ENCODE measurements at regions not wholly inside any gene's neighbourhood (a gene's known extent, or its start where the extent isn't known, plus 50 kb on each side); places are given as distances from the start of the nearest gene placed in this dataset.

DNA sequence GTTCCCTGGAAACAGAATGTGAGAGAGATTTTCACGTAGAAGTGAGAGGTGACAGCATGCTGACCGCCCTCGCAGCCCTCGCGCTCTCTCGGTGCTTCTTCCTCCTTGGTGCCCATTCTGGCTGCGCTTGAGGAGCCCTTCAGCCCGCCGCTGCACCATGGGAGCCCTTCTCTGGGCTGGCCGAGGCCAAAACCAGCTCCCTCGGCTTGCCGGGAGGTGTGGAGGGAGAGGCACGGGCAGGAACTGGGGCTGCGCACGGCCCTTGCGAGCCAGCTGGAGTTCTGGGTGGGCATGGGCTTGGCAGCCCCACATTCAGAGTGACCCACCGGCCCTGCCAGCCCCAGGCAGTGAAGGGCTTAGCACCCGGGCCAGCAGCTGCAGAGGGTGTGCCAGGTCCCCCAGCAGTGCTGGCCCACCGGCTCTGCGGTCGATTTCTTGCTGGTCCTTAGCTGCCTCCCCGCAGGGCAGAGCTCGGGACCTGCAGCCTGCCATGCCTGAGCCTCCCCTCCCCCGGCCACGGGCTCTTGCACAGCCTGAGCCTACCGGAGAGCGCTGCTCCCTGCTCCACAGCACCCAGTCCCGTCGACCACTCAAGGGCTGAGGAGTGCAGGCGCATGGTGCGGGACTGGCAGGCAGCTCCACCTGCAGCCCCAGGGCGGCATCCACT is 888.7 kb upstream of the ZWINT start:
- BruUV-seq (replicated peaks), result no TSS peak
- 55% methylated on average over 31 of the region's 32 CpGs for WGBS (ENCODE audit: insufficient coverage, insufficient replicate concordance, low lambda C conversion rate, missing lambda C conversion rate)
- no peak for DNase-seq (ENCODE audit: low read depth, low spot score)
- SMC1A ChIA-PET (ENCODE audit: uncharacterized antibody, unreplicated experiment), result no interaction called here
- no peaks in the 10 kb centered on the region for H3K4me1 ChIP-seq (ENCODE audit: control insufficient read depth, insufficient read depth, low read length)
- no peak overlapping the region for H3K9ac ChIP-seq (ENCODE audit: control insufficient read depth, insufficient read depth, low read length)
- H3K27me3 ChIP-seq (replicated peaks in 1 of 2; ENCODE audit: control insufficient read depth in 2 of 2, insufficient read depth in 2 of 2, low read length in 1 of 2), result no peaks in the 10 kb centered on the region
- no peak overlapping the region for H3K4me2 ChIP-seq (ENCODE audit: control insufficient read depth, insufficient read depth)
- in situ Hi-C loops (cut with MboI) (no loop called here), intact Hi-C loops (cut with micrococcal nuclease; ENCODE audit: unreplicated experiment) (no loop called here)
- no peaks in the 10 kb centered on the region for H4K20me1 ChIP-seq (ENCODE audit: control insufficient read depth, insufficient read depth)
- no peaks in the 10 kb centered on the region for H3K36me3 ChIP-seq (ENCODE audit: control insufficient read depth in 2 of 2, insufficient read depth in 2 of 2, low read length in 1 of 2)
- H3K27ac ChIP-seq (ENCODE audit: control insufficient read depth, insufficient read depth), result no peak overlapping the region
- no peak overlapping the region for H3K4me3 ChIP-seq
- no peaks in the 10 kb centered on the region for H3K79me2 ChIP-seq (ENCODE audit: control insufficient read depth, insufficient read depth, low read length)
- H3K9me3 ChIP-seq (replicated peaks; ENCODE audit: control insufficient read depth, insufficient read depth, low read length), result no peaks in the 10 kb centered on the region
- TF ChIP-seq YY1 (IDR thresholded peaks at IDR 0.05; ENCODE audit: low read depth, low read length) (no peak), IKZF2 (IDR thresholded peaks at IDR 0.05) (no peak), NFXL1 (IDR thresholded peaks at IDR 0.05; ENCODE audit: borderline replicate concordance) (no peak), MLLT1 (IDR thresholded peaks at IDR 0.05) (no peak), NFYA (IDR thresholded peaks at IDR 0.05; ENCODE audit: borderline replicate concordance, low read depth, low read length) (no peak), SMARCA5 (IDR thresholded peaks at IDR 0.05) (no peak), SKIL (IDR thresholded peaks at IDR 0.05; ENCODE audit: low read depth, poor library complexity, severe bottlenecking) (no peak), BHLHE40 (IDR thresholded peaks at IDR 0.05; ENCODE audit: borderline replicate concordance in 1 of 2, low read depth in 2 of 2, low read length in 1 of 2) (no peak), MYC (IDR thresholded peaks at IDR 0.05; ENCODE audit: insufficient read depth, insufficient read length, insufficient replicate concordance, low read length, severe bottlenecking) (no peak), CHD4 (IDR thresholded peaks at IDR 0.05) (no peak), CREM (IDR thresholded peaks at IDR 0.05; ENCODE audit: low read depth) (no peak), NR2C2 (IDR thresholded peaks at IDR 0.05; ENCODE audit: borderline replicate concordance, control insufficient read depth, insufficient read length, low read depth) (no peak), STAT3 (IDR thresholded peaks at IDR 0.05; ENCODE audit: low read depth, low read length) (no peak), RAD51 (IDR thresholded peaks at IDR 0.05) (no peak)
- TF ChIP-seq, protein P1, sequence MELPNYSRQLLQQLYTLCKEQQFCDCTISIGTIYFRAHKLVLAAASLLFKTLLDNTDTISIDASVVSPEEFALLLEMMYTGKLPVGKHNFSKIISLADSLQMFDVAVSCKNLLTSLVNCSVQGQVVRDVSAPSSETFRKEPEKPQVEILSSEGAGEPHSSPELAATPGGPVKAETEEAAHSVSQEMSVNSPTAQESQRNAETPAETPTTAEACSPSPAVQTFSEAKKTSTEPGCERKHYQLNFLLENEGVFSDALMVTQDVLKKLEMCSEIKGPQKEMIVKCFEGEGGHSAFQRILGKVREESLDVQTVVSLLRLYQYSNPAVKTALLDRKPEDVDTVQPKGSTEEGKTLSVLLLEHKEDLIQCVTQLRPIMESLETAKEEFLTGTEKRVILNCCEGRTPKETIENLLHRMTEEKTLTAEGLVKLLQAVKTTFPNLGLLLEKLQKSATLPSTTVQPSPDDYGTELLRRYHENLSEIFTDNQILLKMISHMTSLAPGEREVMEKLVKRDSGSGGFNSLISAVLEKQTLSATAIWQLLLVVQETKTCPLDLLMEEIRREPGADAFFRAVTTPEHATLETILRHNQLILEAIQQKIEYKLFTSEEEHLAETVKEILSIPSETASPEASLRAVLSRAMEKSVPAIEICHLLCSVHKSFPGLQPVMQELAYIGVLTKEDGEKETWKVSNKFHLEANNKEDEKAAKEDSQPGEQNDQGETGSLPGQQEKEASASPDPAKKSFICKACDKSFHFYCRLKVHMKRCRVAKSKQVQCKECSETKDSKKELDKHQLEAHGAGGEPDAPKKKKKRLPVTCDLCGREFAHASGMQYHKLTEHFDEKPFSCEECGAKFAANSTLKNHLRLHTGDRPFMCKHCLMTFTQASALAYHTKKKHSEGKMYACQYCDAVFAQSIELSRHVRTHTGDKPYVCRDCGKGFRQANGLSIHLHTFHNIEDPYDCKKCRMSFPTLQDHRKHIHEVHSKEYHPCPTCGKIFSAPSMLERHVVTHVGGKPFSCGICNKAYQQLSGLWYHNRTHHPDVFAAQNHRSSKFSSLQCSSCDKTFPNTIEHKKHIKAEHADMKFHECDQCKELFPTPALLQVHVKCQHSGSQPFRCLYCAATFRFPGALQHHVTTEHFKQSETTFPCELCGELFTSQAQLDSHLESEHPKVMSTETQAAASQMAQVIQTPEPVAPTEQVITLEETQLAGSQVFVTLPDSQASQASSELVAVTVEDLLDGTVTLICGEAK (IDR thresholded peaks at IDR 0.05; ENCODE audit: borderline replicate concordance), result no peak
- TF ChIP-seq, protein P2, sequence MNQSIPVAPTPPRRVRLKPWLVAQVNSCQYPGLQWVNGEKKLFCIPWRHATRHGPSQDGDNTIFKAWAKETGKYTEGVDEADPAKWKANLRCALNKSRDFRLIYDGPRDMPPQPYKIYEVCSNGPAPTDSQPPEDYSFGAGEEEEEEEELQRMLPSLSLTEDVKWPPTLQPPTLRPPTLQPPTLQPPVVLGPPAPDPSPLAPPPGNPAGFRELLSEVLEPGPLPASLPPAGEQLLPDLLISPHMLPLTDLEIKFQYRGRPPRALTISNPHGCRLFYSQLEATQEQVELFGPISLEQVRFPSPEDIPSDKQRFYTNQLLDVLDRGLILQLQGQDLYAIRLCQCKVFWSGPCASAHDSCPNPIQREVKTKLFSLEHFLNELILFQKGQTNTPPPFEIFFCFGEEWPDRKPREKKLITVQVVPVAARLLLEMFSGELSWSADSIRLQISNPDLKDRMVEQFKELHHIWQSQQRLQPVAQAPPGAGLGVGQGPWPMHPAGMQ (IDR thresholded peaks at IDR 0.05; ENCODE audit: borderline replicate concordance), result no peak
- CTCF ChIA-PET, result no interaction called here
- POLR2A ChIA-PET, result no interaction called here
- FAIRE-seq, result no peak
- RAD21 ChIA-PET (ENCODE audit: unreplicated experiment), result no interaction called here
- H2AFZ ChIP-seq (ENCODE audit: control insufficient read depth, low read depth, low read length), result no peak overlapping the region
- no peak for ATAC-seq

Data from GM12878 (cell line).